Cardiac fibroblast (primary cell): ENCODE measurements at regions not wholly inside any gene's neighbourhood (a gene's known extent, or its start where the extent isn't known, plus 50 kb on each side); places are given as distances from the start of the nearest gene placed in this dataset.
A peak's percentile ranks its signal among the peaks of the same experiment; 100 is the strongest.
"Not testable (repeated sequence)": the region's sequence is repeated elsewhere in the genome, so short reads cannot be mapped to it uniquely, and the experiment has no call there.

Experiments used
- DNase-seq, 2 donors: peaks; one replicate each; pipeline versions ENCODE4 v3.0.0 to v3.0.0-alpha.2; 2010; ENCODE audit warnings: low read depth in 2 of 2
- H3K4me3 ChIP-seq, 2 donors: replicated peaks in 1 of 2; 1 replicate in 1 of 2; 2 replicates in 1 of 2; pipeline ENCODE4 v1.5.1; 2011; ENCODE audit warnings: low read depth in 2 of 2, low read length in 2 of 2, mild to moderate bottlenecking in 2 of 2, moderate library complexity in 1 of 2
- TF ChIP-seq, protein P1 (sequence below): IDR thresholded peaks from one replicate; pipeline ENCODE4 v1.5.1; 2011; ENCODE audit warnings: low read depth, mild to moderate bottlenecking, low read length, inconsistent platforms

DNA sequence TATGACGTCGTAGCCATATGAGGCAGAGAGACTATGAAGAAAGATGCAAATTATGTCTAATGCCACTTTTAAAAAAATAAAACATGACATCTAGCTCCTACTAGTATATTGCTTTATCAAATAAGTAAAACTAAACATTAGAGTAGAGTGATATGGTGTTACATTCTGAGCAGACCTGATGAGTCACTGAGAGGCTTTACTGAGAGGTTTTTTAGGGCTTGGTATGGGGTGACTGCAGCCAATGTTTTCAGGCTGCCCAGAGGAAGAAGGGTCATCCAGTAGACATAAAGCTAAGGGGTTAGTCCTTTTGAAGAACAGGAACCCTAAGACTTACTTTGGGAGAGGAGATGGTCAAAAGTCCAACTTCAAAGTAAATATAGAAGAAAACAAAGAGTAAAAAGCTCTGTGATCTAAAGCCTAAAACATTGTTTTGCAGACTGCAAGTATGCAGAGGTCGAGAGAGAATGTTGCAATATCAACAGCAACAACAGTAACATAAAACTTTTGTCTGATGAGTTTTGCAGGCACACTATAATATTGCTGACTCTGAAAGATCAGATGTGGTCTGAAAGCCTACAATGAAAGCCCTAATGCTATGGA is 774.7 kb downstream of the TMTC2 start:
- TF ChIP-seq, protein P1, sequence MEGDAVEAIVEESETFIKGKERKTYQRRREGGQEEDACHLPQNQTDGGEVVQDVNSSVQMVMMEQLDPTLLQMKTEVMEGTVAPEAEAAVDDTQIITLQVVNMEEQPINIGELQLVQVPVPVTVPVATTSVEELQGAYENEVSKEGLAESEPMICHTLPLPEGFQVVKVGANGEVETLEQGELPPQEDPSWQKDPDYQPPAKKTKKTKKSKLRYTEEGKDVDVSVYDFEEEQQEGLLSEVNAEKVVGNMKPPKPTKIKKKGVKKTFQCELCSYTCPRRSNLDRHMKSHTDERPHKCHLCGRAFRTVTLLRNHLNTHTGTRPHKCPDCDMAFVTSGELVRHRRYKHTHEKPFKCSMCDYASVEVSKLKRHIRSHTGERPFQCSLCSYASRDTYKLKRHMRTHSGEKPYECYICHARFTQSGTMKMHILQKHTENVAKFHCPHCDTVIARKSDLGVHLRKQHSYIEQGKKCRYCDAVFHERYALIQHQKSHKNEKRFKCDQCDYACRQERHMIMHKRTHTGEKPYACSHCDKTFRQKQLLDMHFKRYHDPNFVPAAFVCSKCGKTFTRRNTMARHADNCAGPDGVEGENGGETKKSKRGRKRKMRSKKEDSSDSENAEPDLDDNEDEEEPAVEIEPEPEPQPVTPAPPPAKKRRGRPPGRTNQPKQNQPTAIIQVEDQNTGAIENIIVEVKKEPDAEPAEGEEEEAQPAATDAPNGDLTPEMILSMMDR = no peak
- no peak overlapping the region for H3K4me3 ChIP-seq
- no peak for DNase-seq

DNA sequence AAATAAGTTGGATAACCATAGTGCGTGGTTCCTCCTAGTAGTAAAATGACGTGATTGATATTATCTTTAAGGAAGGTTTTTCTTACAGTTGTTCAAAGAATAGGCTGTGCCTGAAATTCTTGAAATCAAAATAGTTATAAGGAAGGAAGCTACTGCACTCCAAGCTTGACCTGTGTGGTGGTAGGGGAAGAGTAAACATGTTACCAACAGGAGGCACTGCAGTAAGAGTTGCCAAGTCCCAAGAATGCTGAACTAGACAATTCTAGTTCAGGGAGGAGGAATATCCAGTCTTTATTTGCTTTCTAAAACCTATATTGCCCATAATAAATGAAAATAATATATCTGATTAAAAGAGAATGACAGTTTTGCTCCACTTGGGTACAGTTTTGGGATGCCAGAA is 764.5 kb downstream of the TMTC2 start:
- TF ChIP-seq, protein P1 = no peak
- no peak overlapping the region for H3K4me3 ChIP-seq
- DNase-seq = no peak

DNA sequence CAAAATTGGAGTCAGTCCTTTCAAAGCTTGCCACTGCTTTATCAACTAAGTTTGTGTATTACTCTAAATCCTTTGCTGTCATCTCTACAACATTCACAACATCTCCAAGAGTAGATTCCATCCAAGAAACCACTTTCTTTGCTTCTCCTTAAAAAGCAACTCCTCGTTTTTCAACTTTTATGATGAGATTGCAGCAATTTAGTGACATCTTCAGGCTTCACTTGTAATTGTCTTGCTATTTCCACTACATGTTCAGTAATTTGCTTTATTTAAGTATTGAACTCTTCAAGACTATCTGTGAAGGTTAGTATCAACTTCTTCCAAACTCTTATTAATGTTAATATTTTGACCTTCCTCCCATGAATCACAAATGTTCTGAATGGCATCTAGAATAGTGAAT is 747.9 kb downstream of the TMTC2 start:
- peak in 1 of 2 donors; percentile 0 for DNase-seq
- H3K4me3 ChIP-seq = no peak overlapping the region
- TF ChIP-seq, protein P1 = no peak

DNA sequence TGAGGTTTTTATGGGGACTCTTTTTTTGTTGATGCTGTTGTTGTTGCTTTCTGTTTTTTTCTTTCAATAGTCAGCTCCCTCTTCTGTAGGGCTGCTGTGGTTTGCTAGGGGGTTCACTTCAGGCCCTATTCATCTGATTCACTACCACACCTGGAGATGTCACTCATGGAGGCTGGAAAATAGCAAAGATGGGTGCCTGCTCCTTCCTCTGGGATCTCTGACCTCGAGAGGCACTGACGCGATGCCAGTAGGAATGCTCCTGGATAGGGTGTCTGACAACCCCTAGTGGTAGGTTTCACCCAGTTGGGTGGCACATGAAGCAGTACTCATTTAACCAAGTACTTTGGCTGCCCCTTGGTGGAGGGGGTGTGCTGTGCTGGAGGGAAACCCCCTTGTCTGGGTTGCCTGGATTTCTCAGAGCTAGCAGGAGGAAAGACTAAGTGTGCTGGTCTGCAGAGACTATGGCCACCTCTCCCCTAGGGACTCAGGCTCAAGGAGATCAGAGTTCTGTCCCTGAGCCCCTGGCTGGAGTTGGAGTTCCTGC is 745.5 kb downstream of the TMTC2 start:
- no peak overlapping the region for H3K4me3 ChIP-seq
- TF ChIP-seq, protein P1 = no peak
- no peak for DNase-seq

DNA sequence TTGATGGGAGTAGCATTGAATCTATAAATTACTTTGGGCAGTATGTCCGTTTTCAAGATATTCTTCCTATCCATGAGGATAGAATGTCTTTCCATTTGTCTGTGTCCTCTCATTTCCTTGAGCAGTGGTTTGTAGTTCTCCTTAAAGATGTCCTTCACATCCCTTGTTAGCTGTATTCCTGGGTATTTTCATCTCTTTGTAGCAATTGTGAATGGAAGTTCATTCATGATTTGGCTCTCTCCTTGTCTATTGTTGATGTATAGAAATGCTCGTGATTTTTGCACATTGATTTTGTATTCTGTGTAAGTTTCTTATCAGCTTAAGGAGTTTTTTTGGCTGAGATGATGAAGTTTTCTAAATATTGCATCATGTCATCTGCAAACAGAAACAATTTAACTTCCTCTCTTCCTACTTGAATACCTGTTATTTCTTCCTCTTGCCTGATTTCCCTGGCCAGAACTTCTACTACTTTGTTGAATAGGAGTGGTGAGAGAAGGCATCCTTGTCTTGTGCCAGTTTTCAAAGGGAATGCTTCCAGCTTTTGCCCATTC is 741.0 kb downstream of the TMTC2 start:
- not testable (repeated sequence) for H3K4me3 ChIP-seq, DNase-seq

DNA sequence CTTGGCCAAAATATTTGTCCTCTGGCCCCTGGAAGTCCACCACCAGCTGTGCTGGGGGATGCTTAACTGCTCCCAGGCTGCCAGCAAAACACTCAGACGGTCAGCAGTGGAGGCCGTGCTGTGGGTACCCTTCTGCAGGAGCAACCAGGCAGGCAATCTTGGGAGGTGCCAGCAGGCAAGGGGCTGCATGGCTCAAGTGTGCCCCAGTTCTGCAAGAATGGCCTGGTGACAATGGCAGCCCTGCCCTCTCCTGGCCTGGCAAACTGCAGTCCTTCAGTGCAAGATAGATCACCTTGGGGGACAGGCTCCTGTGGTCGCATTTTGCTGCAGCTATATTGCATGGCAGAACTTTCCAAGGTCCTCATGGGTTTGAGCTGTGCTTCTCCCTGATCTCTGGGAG is 728.3 kb downstream of the TMTC2 start:
- H3K4me3 ChIP-seq = no peak overlapping the region
- TF ChIP-seq, protein P1 = no peak
- no peak for DNase-seq

DNA sequence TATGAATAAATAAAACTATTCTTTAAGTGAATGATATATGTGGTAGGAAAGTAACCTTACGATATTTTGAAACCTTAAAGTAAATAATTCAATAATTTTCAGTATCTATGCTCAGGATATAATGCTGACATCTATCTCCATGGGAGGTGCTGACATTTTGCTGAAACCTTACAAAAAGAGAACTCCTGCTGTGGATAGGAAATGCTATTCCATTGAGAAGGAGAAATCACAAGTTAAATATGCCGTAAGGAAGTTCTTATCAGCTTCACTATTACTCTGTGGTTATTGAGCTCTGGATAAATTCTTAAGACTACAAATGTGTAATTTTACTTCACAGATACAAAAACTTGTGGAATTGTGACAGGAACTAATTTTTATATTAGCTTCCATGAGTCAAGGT is 722.1 kb downstream of the TMTC2 start:
- H3K4me3 ChIP-seq = no peak overlapping the region
- DNase-seq = no peak
- TF ChIP-seq, protein P1 = no peak
